Duodenal mucosa (tissue), 2 donors: ENCODE measurements at regions not wholly inside any gene's neighbourhood (a gene's known extent, or its start where the extent isn't known, plus 50 kb on each side); places are given as distances from the start of the nearest gene placed in this dataset.

Experiments used
- H3K27ac ChIP-seq: one replicate; pipeline ENCODE4 v1.7.0; 2013; ENCODE audit warnings: low read depth, low read length
- H3K27me3 ChIP-seq, 2 donors: one replicate each; pipeline ENCODE4 v1.7.0; 2013; ENCODE audit warnings: low read length in 2 of 2, control low read depth in 1 of 2; ENCODE audit not compliant: insufficient read depth in 2 of 2, control insufficient read depth in 1 of 2
- H3K36me3 ChIP-seq, 2 donors: one replicate each; pipeline ENCODE4 v1.7.0; 2013; ENCODE audit warnings: low read length in 2 of 2, control low read depth in 1 of 2; ENCODE audit not compliant: insufficient read depth in 2 of 2, control insufficient read depth in 1 of 2
- H3K4me1 ChIP-seq, 2 donors: one replicate each; pipeline ENCODE4 v1.7.0; 2013; ENCODE audit warnings: low read length in 2 of 2, control low read depth in 1 of 2; ENCODE audit not compliant: insufficient read depth in 2 of 2, control insufficient read depth in 1 of 2
- H3K4me3 ChIP-seq, 2 donors: one replicate each; pipeline ENCODE4 v1.7.0; 2013; ENCODE audit warnings: low read length in 2 of 2, low read depth in 1 of 2
- H3K9ac ChIP-seq, 2 donors: one replicate each; pipeline ENCODE4 v1.7.0; 2013; ENCODE audit warnings: low read length in 2 of 2, low read depth in 1 of 2
- H3K9me3 ChIP-seq, 2 donors: one replicate each; pipeline ENCODE4 v1.7.0; 2013; ENCODE audit warnings: low read length in 2 of 2, control low read depth in 1 of 2; ENCODE audit not compliant: control insufficient read depth in 1 of 2

DNA sequence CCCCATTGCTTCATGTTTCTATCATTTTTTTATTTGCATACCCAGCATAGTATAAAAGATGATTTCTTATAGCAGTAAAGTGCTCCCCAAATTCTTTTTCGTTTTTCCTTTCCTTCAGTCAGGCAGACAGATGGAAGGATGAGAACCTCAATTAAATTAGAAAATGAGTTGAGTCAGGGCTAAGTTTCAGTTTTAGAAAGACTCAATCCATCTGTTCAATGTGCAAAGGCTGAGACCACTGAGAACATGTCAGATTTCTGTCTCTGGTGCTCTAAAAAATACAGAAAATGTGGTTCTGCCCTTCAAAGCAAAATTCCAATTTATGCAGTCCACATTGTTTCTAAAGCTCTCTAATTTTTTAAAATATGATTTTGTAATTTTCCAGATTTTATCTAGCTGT is 257.6 kb upstream of the HS3ST5 start:
- H3K27me3 ChIP-seq = no peaks in the 10 kb centered on the region
- no peaks in the 10 kb centered on the region for H3K9me3 ChIP-seq
- no peaks in the 10 kb centered on the region for H3K4me1 ChIP-seq
- H3K27ac ChIP-seq = no peak overlapping the region
- H3K9ac ChIP-seq = no peak overlapping the region
- H3K4me3 ChIP-seq = no peak overlapping the region
- H3K36me3 ChIP-seq = no peaks in the 10 kb centered on the region

- no peaks in the 10 kb centered on the region for H3K9me3 ChIP-seq
- no peak overlapping the region for H3K4me3 ChIP-seq
- H3K36me3 ChIP-seq = no peaks in the 10 kb centered on the region
- H3K4me1 ChIP-seq = no peaks in the 10 kb centered on the region
- H3K9ac ChIP-seq = no peak overlapping the region
- no peaks in the 10 kb centered on the region for H3K27me3 ChIP-seq
- H3K27ac ChIP-seq = no peak overlapping the region
These were observed 252.8 kb upstream of the HS3ST5 start for GRCh38 chr6:114595591-114595990.

DNA sequence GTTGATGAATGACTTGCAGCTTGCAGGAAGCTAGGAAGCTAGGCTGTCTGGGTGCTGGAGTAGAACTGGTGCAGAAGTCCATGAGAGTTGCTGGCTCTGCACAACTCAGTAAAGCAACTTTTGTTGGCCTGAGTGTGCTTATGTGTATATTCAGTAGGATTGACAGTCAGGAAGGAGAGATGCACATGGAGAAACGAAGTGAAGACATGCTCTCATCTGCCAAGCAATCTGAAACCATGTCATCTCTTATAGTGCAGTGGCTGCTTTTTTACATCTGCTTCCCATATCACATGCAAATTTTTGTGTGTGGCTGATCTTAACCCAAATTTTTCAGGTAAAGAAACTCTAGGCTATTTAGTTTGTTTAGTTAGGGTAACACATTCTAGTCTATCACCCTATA is 252.4 kb upstream of the HS3ST5 start:
- Histone ChIP-seq H3K4me3 (no peak overlapping the region), H3K27me3 (no peaks in the 10 kb centered on the region), H3K4me1 (no peaks in the 10 kb centered on the region), H3K9ac (no peak overlapping the region), H3K9me3 (no peaks in the 10 kb centered on the region), H3K36me3 (no peaks in the 10 kb centered on the region), H3K27ac (no peak overlapping the region)

DNA sequence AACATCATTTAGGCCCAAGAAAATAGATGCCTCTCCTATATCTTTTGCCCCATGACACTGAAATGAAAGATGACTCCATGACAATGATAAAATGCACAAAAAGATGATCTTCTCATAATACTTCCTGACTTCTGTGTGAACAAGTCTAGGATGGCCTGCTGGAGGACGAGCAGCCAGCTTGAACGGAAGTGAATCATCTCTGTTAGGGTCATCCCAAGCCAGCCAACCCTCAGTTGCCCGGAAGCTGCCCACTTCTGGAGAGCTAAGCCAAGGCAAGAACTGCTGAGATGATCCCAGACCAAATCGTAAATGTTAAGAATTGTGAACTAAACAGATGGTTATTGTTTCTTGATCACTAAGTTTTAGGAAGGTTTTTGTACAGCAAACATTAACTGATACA is 249.7 kb upstream of the HS3ST5 start:
- Histone ChIP-seq H3K4me3 (no peak overlapping the region), H3K36me3 (no peaks in the 10 kb centered on the region), H3K27me3 (no peaks in the 10 kb centered on the region), H3K9me3 (no peaks in the 10 kb centered on the region), H3K27ac (no peak overlapping the region), H3K4me1 (no peaks in the 10 kb centered on the region), H3K9ac (no peak overlapping the region)

DNA sequence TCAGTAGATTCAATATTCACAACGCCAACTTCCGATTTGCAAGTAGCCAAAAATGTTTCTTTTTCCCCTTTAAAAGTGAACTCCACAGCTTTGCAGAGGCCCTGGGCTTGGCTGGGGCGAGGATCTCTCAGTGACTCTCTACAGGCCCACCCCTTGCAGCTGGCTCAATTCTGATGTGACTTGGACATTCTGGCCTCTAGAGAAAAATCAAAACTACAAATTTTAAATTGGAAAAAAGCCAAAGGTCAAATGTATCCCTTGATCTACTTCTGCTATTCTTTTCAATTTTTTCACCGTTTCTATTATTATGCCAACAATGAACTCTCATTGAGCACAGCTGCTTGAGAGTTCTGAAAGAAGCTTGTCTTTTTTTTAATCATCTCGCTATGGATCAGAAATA is 245.9 kb upstream of the HS3ST5 start:
- Histone ChIP-seq H3K9ac (no peak overlapping the region), H3K4me3 (no peak overlapping the region), H3K36me3 (no peaks in the 10 kb centered on the region), H3K27ac (no peak overlapping the region), H3K4me1 (no peaks in the 10 kb centered on the region), H3K9me3 (no peaks in the 10 kb centered on the region), H3K27me3 (no peaks in the 10 kb centered on the region)

DNA sequence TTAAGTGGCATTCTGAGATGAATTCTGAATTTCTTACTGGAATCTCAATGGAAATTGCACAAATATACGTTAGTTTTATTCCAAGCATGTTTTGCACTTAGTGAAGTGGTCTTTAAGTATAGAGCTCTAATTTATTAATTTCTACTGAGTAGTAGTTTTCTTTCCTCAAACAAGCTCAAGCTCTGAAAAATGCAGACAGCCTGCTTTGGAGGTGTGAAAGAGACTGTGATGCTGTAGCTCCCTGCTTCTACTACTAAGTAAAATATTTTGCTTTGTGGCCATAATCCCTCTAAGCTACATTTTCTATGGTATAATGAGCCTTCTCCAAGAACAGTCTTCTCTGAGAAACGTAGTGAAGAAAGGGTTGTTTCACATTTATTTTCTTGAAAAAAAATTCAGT is 243.5 kb upstream of the HS3ST5 start:
- Histone ChIP-seq H3K4me1 (no peaks in the 10 kb centered on the region), H3K27me3 (no peaks in the 10 kb centered on the region), H3K27ac (no peak overlapping the region), H3K9ac (no peak overlapping the region), H3K9me3 (peaks cover 0 to 3% of the 10 kb centered on the region in 2 donors), H3K36me3 (no peaks in the 10 kb centered on the region), H3K4me3 (no peak overlapping the region)

DNA sequence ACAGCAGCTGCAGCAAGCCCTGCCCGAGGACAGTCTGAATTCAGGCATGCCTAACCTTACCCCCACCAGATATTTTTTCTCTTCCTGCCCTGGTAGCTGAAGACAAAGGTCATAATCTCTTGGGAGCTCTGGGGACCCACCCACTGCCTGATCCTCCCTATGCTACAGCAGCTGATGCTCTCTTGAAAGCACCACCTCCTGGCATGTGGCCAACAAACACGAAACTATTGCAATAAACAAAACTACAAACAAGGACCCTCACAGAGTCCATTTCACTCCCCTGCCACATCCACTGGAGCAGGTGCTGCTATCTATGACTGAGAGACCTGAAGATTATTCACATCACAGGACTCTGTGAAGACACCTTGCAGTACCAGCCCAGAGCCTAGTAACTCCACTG is 238.5 kb upstream of the HS3ST5 start:
- Histone ChIP-seq H3K27me3 (no peaks in the 10 kb centered on the region), H3K4me1 (no peaks in the 10 kb centered on the region), H3K9ac (no peak overlapping the region), H3K9me3 (peaks cover 0 to 3% of the 10 kb centered on the region in 2 donors), H3K36me3 (no peaks in the 10 kb centered on the region), H3K4me3 (no peak overlapping the region), H3K27ac (no peak overlapping the region)

DNA sequence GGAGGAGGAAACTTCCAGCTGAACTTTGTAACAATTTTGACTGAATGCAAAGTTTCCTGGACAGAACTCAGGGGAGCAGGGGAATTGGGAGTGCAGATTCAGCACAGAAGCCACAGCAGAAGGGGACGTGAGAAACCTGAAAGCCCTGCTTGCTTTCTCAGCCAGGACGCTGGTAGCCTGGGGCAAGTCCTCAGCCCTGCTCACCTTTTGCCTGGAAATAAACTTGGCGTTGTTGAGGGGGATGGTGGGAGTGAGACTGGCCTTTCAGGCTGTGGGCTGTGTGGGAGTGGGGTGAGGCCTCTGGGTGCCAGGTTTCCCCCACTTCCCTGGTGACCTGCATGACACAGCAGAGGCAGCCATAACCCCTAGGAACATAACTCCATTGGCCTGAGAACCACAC is 238.1 kb upstream of the HS3ST5 start:
- H3K9me3 ChIP-seq = peaks cover 0 to 3% of the 10 kb centered on the region in 2 donors
- H3K27ac ChIP-seq = no peak overlapping the region
- H3K36me3 ChIP-seq = no peaks in the 10 kb centered on the region
- H3K9ac ChIP-seq = no peak overlapping the region
- H3K4me3 ChIP-seq = no peak overlapping the region
- H3K27me3 ChIP-seq = no peaks in the 10 kb centered on the region
- no peaks in the 10 kb centered on the region for H3K4me1 ChIP-seq

DNA sequence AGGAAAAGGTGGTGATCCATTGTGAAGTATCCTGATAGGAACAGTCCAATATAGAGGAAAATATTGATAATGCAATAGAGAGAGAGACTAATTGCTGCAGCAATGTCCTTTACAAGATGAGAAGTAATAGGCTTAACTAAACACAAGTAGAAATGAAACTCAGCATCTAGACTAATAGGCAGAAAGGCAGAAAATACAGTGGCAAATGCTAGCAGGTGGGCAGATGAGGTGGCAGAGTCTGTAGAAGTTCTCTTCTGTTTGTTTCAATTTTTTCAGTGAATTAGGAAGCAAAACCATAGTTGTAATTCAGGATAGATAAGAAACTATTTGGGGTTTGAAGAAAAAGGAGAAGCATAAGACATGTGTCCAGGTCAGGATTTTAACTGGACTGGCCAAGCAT is 236.7 kb upstream of the HS3ST5 start:
- H3K9ac ChIP-seq = no peak overlapping the region
- no peak overlapping the region for H3K27ac ChIP-seq
- no peaks in the 10 kb centered on the region for H3K4me1 ChIP-seq
- H3K9me3 ChIP-seq = peaks cover 0 to 3% of the 10 kb centered on the region in 2 donors
- no peaks in the 10 kb centered on the region for H3K36me3 ChIP-seq
- H3K27me3 ChIP-seq = no peaks in the 10 kb centered on the region
- H3K4me3 ChIP-seq = no peak overlapping the region

- Histone ChIP-seq H3K27me3 (no peaks in the 10 kb centered on the region), H3K27ac (no peak overlapping the region), H3K9me3 (no peaks in the 10 kb centered on the region), H3K9ac (no peak overlapping the region), H3K36me3 (no peaks in the 10 kb centered on the region), H3K4me3 (no peak overlapping the region), H3K4me1 (no peaks in the 10 kb centered on the region)
These were observed 234.3 kb upstream of the HS3ST5 start for GRCh38 chr6:114577109-114577508.

DNA sequence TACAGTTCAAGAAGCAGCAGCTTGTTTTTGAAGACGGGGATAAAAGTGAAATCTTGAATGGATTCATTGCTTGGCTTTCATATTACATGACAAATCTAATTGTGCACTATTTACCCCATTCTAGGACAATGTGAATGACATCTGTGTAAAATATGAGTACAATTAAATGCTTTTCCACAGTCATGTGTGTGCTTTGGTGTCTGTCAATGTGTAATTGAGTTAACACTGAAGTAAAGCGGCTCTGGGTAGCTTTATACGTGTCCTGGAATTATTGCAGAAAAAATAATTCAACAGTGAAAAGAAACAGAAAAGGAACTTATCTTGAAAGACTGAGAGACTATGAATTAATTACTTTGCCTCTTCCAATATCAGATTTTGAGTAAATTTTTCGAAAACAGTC is 233.5 kb upstream of the HS3ST5 start:
- H3K9me3 ChIP-seq = no peaks in the 10 kb centered on the region
- no peaks in the 10 kb centered on the region for H3K27me3 ChIP-seq
- H3K9ac ChIP-seq = no peak overlapping the region
- H3K27ac ChIP-seq = no peak overlapping the region
- no peaks in the 10 kb centered on the region for H3K4me1 ChIP-seq
- no peaks in the 10 kb centered on the region for H3K36me3 ChIP-seq
- no peak overlapping the region for H3K4me3 ChIP-seq
